Neural cell (in vitro differentiated cells): ENCODE measurements at regions not wholly inside any gene's neighbourhood (a gene's known extent, or its start where the extent isn't known, plus 50 kb on each side); places are given as distances from the start of the nearest gene placed in this dataset.

Experiments used
- H2AFZ ChIP-seq: fragments of 200-600, 300-800 bp; sonication (generic), shearing (Covaris generic); 2 replicates; pipeline ENCODE4 v1.6.0; 2014; ENCODE audit warnings: low read depth, mild to moderate bottlenecking, antibody characterized with exemption, low read length, moderate library complexity
- H3F3A ChIP-seq: fragments of 200-600 bp; shearing (Covaris generic); 2 replicates; pipeline ENCODE4 v1.6.1; 2016; ENCODE audit warnings: mild to moderate bottlenecking, moderate library complexity, mixed read lengths, antibody characterized with exemption, low read length; ENCODE audit not compliant: insufficient read depth, poor library complexity, severe bottlenecking
- H3K27ac ChIP-seq: fragments of 200-600, 300-800 bp; sonication (generic), shearing (Covaris generic); 2 replicates; pipeline ENCODE4 v1.5.1; 2014; ENCODE audit warnings: mild to moderate bottlenecking, low read length, moderate library complexity
- H3K27me3 ChIP-seq: fragments of 300-800, 200-600 bp; sonication (generic), shearing (Covaris generic); 2 replicates; pipeline ENCODE4 v1.6.0; 2014; ENCODE audit warnings: mild to moderate bottlenecking, low read depth, low read length, moderate library complexity; ENCODE audit not compliant: insufficient read depth
- H3K36me3 ChIP-seq: fragments of 300-800, 200-600 bp; sonication (generic), shearing (Covaris generic); 2 replicates; pipeline ENCODE4 v1.5.1; 2014; ENCODE audit warnings: mild to moderate bottlenecking, antibody characterized with exemption, low read length, moderate library complexity; ENCODE audit not compliant: insufficient read depth
- H3K4me2 ChIP-seq: fragments of 300-800, 200-600 bp; sonication (generic), shearing (Covaris generic); 2 replicates; pipeline ENCODE4 v1.6.0; 2014; ENCODE audit warnings: mild to moderate bottlenecking, low read length
- H3K4me3 ChIP-seq: fragments of 300-800, 200-600 bp; sonication (generic), shearing (Covaris generic); 2 replicates; pipeline ENCODE4 v1.5.1; 2014; ENCODE audit warnings: mild to moderate bottlenecking, low read length, moderate library complexity
- H3K79me2 ChIP-seq: fragments of 200-600 bp; shearing (Covaris generic); replicated peaks from 2 replicates; pipeline ENCODE4 v1.6.0; 2014; ENCODE audit warnings: mild to moderate bottlenecking, low read length, moderate library complexity; ENCODE audit not compliant: insufficient read depth
- H3K9ac ChIP-seq: fragments of 300-800, 200-600 bp; sonication (generic), shearing (Covaris generic); 2 replicates; pipeline ENCODE4 v1.6.1; 2016; ENCODE audit warnings: mild to moderate bottlenecking, low read length, mixed read lengths
- H3K9me2 ChIP-seq: fragments of 200-600 bp; shearing (Covaris generic); 2 replicates; pipeline ENCODE4 v1.6.1; 2016; ENCODE audit warnings: mild to moderate bottlenecking, low read length, mixed read lengths; ENCODE audit not compliant: insufficient read depth
- H3K9me3 ChIP-seq: fragments of 200-600, 300-800 bp; sonication (generic), shearing (Covaris generic); 2 replicates; pipeline ENCODE4 v1.6.1; 2016; ENCODE audit warnings: mild to moderate bottlenecking, mixed run types, low read length, moderate library complexity, mixed read lengths
- H4K20me1 ChIP-seq: fragments of 200-600 bp; shearing (Covaris generic); 2 replicates; pipeline ENCODE4 v1.6.1; 2016; ENCODE audit warnings: mild to moderate bottlenecking, mixed run types; ENCODE audit not compliant: insufficient read depth
- CTCF ChIP-seq: fragments of 450-650 bp; IDR thresholded peaks from 2 replicates; pipeline ENCODE4 v1.5.1; 2014; ENCODE audit warnings: antibody characterized with exemption, mild to moderate bottlenecking, moderate library complexity; ENCODE audit not compliant: poor library complexity, severe bottlenecking
- EP300 ChIP-seq: fragments of 450-650 bp; conservative IDR thresholded peaks from 2 replicates; pipeline ENCODE4 v1.6.1; 2014; ENCODE audit warnings: antibody characterized with exemption, mild to moderate bottlenecking, moderate library complexity; ENCODE audit not compliant: poor library complexity, severe bottlenecking
- EZH2 ChIP-seq: fragments of 200-600, 300-800 bp; shearing (Covaris generic), sonication (generic); IDR thresholded peaks from 2 replicates; pipeline ENCODE4 v1.6.1; 2014; ENCODE audit warnings: antibody characterized with exemption, low read length, borderline replicate concordance, mild to moderate bottlenecking; ENCODE audit not compliant: insufficient read depth, poor library complexity, severe bottlenecking
- MXI1 ChIP-seq: fragments of 450-650 bp; conservative IDR thresholded peaks from 2 replicates; pipeline ENCODE4 v1.6.1; 2014; ENCODE audit warnings: antibody characterized with exemption, mild to moderate bottlenecking; ENCODE audit not compliant: poor library complexity, severe bottlenecking
- POLR2AphosphoS5 ChIP-seq: IDR thresholded peaks from 2 replicates; pipeline ENCODE4 v1.6.1; 2012
- RAD21 ChIP-seq: fragments of 450-650 bp; conservative IDR thresholded peaks from 2 replicates; pipeline ENCODE4 v1.6.1; 2014; ENCODE audit warnings: antibody characterized with exemption, mild to moderate bottlenecking, moderate library complexity
- SMC3 ChIP-seq: fragments of 450-650 bp; conservative IDR thresholded peaks from 2 replicates; pipeline ENCODE4 v1.6.1; 2014; ENCODE audit warnings: antibody characterized with exemption, mild to moderate bottlenecking, moderate library complexity; ENCODE audit not compliant: poor library complexity
- TAF1 ChIP-seq: IDR thresholded peaks from 2 replicates; pipeline ENCODE4 v1.6.1; 2012; ENCODE audit warnings: low read depth
- TF ChIP-seq, protein P1 (sequence below): IDR thresholded peaks from 2 replicates; pipeline ENCODE4 v1.6.1; 2012; ENCODE audit warnings: borderline replicate concordance

GRCh38 chr2:239459606-239460005, 58.8 kb upstream of the HDAC4 start:
- Histone ChIP-seq H4K20me1 (no peaks in the 10 kb centered on the region), H3K36me3 (no peaks in the 10 kb centered on the region), H3K9me2 (no peaks in the 10 kb centered on the region), H3K9ac (no peak overlapping the region), H3K27me3 (no peaks in the 10 kb centered on the region), H2AFZ (no peak overlapping the region), H3K9me3 (no peaks in the 10 kb centered on the region), H3K27ac (no peak overlapping the region), H3K79me2 (no peaks in the 10 kb centered on the region), H3F3A (no peaks in the 10 kb centered on the region), H3K4me3 (no peak overlapping the region), H3K4me2 (no peak overlapping the region)
- TF ChIP-seq RAD21 (peak; percentile 40), CTCF (peak; percentile 39), POLR2AphosphoS5 (no peak), SMC3 (peak; percentile 17), EP300 (no peak), MXI1 (no peak), TAF1 (no peak), EZH2 (no peak)
- TF ChIP-seq, protein P1, sequence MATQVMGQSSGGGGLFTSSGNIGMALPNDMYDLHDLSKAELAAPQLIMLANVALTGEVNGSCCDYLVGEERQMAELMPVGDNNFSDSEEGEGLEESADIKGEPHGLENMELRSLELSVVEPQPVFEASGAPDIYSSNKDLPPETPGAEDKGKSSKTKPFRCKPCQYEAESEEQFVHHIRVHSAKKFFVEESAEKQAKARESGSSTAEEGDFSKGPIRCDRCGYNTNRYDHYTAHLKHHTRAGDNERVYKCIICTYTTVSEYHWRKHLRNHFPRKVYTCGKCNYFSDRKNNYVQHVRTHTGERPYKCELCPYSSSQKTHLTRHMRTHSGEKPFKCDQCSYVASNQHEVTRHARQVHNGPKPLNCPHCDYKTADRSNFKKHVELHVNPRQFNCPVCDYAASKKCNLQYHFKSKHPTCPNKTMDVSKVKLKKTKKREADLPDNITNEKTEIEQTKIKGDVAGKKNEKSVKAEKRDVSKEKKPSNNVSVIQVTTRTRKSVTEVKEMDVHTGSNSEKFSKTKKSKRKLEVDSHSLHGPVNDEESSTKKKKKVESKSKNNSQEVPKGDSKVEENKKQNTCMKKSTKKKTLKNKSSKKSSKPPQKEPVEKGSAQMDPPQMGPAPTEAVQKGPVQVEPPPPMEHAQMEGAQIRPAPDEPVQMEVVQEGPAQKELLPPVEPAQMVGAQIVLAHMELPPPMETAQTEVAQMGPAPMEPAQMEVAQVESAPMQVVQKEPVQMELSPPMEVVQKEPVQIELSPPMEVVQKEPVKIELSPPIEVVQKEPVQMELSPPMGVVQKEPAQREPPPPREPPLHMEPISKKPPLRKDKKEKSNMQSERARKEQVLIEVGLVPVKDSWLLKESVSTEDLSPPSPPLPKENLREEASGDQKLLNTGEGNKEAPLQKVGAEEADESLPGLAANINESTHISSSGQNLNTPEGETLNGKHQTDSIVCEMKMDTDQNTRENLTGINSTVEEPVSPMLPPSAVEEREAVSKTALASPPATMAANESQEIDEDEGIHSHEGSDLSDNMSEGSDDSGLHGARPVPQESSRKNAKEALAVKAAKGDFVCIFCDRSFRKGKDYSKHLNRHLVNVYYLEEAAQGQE, result no peak

DNA sequence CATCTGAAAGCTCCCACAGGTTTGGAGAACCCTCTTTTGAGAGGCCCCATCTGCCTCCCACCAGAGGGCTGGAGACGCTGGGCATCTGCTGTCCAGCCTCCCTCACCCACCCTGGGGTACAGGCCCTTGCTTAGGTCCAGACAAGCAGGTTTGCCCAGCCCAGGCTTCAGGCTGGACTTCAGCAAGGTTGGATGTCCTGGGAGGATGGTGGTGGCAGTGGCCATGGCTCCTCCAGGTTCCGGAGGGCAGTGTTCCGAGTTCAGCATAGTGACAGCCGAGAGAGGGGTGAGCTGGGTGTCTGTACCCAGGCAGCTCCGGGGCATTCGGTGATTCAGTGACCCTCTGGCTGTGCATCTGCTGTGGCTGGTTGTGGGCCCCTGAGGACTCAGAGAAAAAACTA, 58.2 kb upstream of the HDAC4 start:
- no peak overlapping the region for H3K27ac ChIP-seq

More for the DNA sequence above, 58.2 kb upstream of the HDAC4 start:
- H3K9me3 ChIP-seq, result no peaks in the 10 kb centered on the region
- H3K79me2 ChIP-seq, result no peaks in the 10 kb centered on the region
- no peaks in the 10 kb centered on the region for H3F3A ChIP-seq
- no peak overlapping the region for H2AFZ ChIP-seq
- H3K36me3 ChIP-seq, result no peaks in the 10 kb centered on the region
- no peak overlapping the region for H3K4me2 ChIP-seq
- H3K9me2 ChIP-seq, result no peaks in the 10 kb centered on the region
- H3K9ac ChIP-seq, result no peak overlapping the region
- no peaks in the 10 kb centered on the region for H4K20me1 ChIP-seq
- TF ChIP-seq, protein P1, result no peak
- TF ChIP-seq POLR2AphosphoS5 (no peak), EP300 (no peak), SMC3 (no peak), TAF1 (no peak), EZH2 (no peak), MXI1 (no peak), CTCF (no peak)
- no peaks in the 10 kb centered on the region for H3K27me3 ChIP-seq
- H3K4me3 ChIP-seq, result no peak overlapping the region
